RWPE1 (cell line): ENCODE measurements at regions not wholly inside any gene's neighbourhood (a gene's known extent, or its start where the extent isn't known, plus 50 kb on each side); places are given as distances from the start of the nearest gene placed in this dataset.

Source experiments
- CTCF ChIA-PET: fragments of 350-600 bp; sonication (Branson Sonifier 250); formaldehyde crosslinking; extraction: SDS; loops from one replicate; lab custom pipeline; 2021; lab: Yijun Ruan, JAX
- POLR2A ChIA-PET: fragments of 400-600 bp; formaldehyde crosslinking; extraction: SDS; loops from one replicate; lab custom pipeline; 2020; ENCODE audit warnings: antibody characterized with exemption; ENCODE audit not compliant: low non-redundant PET; lab: Yijun Ruan, JAX
- DNase-seq: peaks from one replicate; pipeline ENCODE4 v3.0.0; 2012; ENCODE audit warnings: low spot score
- H3K27ac ChIP-seq: fragments of 450-650 bp; 2 replicates; pipeline ENCODE4 v1.5.1; 2017
- TF ChIP-seq, protein P1 (sequence below): fragments of 450-650 bp; conservative IDR thresholded peaks from 2 replicates; pipeline ENCODE4 v1.5.1; 2017; ENCODE audit warnings: low read depth, mild to moderate bottlenecking

DNA sequence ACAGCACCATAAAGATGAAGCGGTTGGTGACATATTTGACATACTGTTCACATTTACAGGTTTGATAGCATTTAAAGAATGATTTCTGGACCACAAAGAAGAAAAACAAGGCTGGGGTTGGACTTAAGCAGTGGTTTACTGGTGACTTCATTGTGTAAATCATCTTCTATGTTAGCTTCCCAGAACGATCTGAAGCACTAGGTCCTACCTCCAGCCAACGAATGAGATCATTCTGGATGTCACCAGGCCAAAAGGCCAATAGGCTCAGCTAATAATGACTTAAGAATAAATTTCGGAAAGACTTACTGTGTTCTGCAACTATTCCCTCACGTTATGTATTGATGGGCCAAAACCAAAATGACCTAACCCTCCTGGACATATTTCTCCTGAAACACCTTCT is 675.3 kb upstream of the CCNG1 start:
- ChIA-PET POLR2A (no interaction called here), CTCF (no interaction called here)
- no peak for DNase-seq
- TF ChIP-seq, protein P1, sequence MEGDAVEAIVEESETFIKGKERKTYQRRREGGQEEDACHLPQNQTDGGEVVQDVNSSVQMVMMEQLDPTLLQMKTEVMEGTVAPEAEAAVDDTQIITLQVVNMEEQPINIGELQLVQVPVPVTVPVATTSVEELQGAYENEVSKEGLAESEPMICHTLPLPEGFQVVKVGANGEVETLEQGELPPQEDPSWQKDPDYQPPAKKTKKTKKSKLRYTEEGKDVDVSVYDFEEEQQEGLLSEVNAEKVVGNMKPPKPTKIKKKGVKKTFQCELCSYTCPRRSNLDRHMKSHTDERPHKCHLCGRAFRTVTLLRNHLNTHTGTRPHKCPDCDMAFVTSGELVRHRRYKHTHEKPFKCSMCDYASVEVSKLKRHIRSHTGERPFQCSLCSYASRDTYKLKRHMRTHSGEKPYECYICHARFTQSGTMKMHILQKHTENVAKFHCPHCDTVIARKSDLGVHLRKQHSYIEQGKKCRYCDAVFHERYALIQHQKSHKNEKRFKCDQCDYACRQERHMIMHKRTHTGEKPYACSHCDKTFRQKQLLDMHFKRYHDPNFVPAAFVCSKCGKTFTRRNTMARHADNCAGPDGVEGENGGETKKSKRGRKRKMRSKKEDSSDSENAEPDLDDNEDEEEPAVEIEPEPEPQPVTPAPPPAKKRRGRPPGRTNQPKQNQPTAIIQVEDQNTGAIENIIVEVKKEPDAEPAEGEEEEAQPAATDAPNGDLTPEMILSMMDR, result no peak
- no peak overlapping the region for H3K27ac ChIP-seq

DNA sequence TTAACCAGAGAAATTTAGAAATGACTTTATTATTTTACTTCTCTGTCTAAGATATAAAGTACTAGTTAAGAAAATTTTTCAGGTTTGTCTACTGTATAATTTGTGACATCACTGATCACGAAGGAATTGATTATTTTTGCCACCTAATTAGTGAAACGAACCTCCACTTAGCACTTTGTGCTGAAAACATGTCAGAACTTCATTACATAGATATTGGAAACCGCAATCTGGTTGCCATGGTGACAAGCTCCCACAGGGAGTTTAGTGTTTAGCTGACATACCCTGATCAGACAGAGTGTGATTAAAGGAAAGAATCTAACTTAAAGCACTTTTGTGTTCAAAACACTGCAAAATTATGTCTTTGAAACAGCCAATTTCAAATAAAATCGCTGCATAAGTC is 668.4 kb upstream of the CCNG1 start:
- TF ChIP-seq, protein P1, result no peak
- no peak overlapping the region for H3K27ac ChIP-seq
- DNase-seq, result no peak
- POLR2A ChIA-PET, result no interaction called here
- CTCF ChIA-PET, result no interaction called here

DNA sequence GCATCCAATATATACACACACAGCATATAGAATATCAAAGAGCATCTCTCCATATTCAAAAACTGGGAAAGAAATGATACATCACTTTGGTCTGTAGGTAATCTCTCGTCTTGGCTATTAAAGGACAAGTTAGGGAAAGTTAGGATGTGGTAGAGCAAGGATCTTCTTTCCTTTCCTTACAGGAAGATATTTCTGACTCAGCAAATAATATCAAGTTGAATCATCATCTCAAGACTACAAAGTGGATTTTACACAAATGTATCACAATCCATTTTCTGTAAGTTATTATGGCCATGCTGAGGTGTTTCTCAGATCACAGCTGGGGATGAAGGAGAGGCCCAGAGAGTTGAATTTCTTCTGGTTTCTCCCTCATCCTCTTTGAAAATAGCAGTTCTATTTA is 651.7 kb upstream of the CCNG1 start:
- no peak for DNase-seq
- CTCF ChIA-PET, result no interaction called here
- TF ChIP-seq, protein P1, result no peak
- H3K27ac ChIP-seq, result no peak overlapping the region
- POLR2A ChIA-PET, result no interaction called here

DNA sequence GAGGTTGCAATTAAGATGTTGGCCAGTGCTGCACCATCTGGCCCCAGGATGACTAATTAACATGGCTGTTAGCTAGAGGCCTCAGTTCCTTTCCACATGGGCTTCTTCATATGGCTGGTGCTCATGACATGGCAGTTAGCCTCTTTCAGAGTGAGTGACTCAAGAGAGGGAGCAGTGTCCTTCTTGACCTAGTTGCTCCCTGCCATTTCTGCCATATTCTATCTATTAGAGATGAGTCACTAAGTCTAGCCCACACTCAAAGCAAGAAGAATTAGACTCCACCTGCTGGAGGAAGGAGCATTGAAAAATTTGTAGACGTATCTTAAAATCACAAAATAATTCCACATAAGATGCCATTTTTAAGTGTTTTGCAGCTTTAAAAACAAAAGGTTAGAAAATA is 651.2 kb upstream of the CCNG1 start:
- no peak overlapping the region for H3K27ac ChIP-seq
- ChIA-PET CTCF (no interaction called here), POLR2A (no interaction called here)
- DNase-seq, result no peak
- TF ChIP-seq, protein P1, result no peak

DNA sequence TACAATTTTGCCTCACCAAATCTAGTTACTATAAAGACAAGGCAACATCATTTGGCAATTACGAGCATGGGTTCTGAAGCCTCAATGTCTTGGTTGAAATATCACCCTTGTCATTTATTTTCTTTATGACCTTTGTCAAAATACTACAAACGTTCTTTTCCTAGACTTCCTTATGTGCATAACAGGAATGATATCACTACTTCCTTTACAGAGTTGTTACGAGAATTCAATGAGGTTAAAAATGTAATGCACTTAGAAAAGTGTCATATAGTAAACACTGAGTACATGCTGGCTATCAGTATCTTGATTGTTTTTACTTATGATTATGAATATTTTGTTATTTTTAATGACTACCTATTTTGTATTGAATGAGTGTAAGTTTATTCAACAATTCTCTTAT is 640.9 kb upstream of the CCNG1 start:
- DNase-seq, result no peak
- H3K27ac ChIP-seq, result no peak overlapping the region
- ChIA-PET CTCF (no interaction called here), POLR2A (no interaction called here)
- TF ChIP-seq, protein P1, result no peak

DNA sequence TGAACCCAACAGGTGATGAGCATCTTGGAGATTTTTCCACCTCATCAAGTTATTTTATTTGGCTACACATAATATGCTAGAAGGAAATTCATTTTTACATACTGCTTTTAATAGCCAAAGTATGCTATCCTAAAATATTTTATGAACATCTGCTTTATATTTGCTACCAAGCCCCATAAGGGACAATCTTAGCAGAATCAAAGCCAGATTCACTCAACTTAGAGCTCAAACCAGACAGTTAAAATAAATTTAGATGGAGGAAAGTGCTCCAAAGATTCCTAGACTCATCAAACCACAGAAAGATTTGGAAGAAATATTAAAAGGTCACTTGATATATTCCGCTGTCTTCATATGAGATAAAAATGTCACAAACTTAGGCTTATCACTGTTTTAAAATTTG is 637.1 kb upstream of the CCNG1 start:
- no peak for DNase-seq
- POLR2A ChIA-PET, result no interaction called here
- no peak overlapping the region for H3K27ac ChIP-seq
- TF ChIP-seq, protein P1, result no peak
- CTCF ChIA-PET, result no interaction called here

DNA sequence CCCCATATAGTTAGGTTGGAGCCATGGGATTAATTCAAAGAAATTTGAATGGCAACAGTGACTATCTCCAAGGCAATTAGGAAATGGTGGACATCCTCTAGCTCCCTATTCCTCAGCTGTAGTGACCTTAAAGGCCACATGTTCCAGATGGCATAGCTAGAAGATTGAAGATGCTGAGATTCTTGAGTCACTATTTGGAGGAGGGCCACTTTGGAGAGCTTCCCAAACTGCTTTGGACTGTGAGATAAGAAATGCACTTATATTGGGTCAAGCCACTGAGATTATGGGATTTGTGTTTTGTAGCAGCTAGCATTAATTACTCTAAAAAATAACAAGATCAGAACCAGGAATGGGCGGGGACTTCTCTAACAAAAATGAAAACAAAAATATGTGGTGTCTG is 636.2 kb upstream of the CCNG1 start:
- no peak for DNase-seq
- CTCF ChIA-PET, result no interaction called here
- no peak overlapping the region for H3K27ac ChIP-seq
- TF ChIP-seq, protein P1, result no peak
- POLR2A ChIA-PET, result no interaction called here
